ENCODE measurements at regions not wholly inside any gene's neighbourhood (a gene's known extent, or its start where the extent isn't known, plus 50 kb on each side); places are given as distances from the start of the nearest gene placed in this dataset.

- H3K27ac ChIP-seq, result no peak overlapping the region
- peaks cover 0 to 9% (median 7%) of the 10 kb centered on the region in 4 donors for H3K4me1 ChIP-seq
- WGBS, 2 donors, result 87 to 92% methylated on average over 2 of the region's 2 CpGs
- intact Hi-C loops (cut with DNase I), result no loop called here
- TF ChIP-seq POLR2A (IDR thresholded peaks at IDR 0.05) (no peak), EP300 (IDR thresholded peaks at IDR 0.05) (no peak), CTCF (IDR thresholded peaks at IDR 0.05) (no peak), POLR2AphosphoS5 (IDR thresholded peaks at IDR 0.05) (no peak)
- DNase-seq, result no peak
- no peaks in the 10 kb centered on the region for H3K9me3 ChIP-seq
- no peaks in the 10 kb centered on the region for H3K27me3 ChIP-seq
- H3K4me3 ChIP-seq, result no peak overlapping the region
- no peaks in the 10 kb centered on the region for H3K36me3 ChIP-seq
These were observed 587.7 kb upstream of the NR2F2 start for GRCh38 chr15:95742836-95743235.

GRCh38 chr15:95757171-95757570 is 573.3 kb upstream of the NR2F2 start:
- Histone ChIP-seq H3K36me3 (no peaks in the 10 kb centered on the region), H3K27ac (no peak overlapping the region), H3K27me3 (no peaks in the 10 kb centered on the region), H3K4me3 (no peak overlapping the region), H3K4me1 (peaks cover 0 to 6% (median 0%) of the 10 kb centered on the region in 4 donors), H3K9me3 (no peaks in the 10 kb centered on the region)
- 92 to 97% methylated on average over 2 of the region's 2 CpGs for WGBS, 2 donors
- no peak for TF ChIP-seq POLR2AphosphoS5 (IDR thresholded peaks at IDR 0.05)
- DNase-seq, result no peak
- intact Hi-C loops (cut with DNase I), result no loop called here

GRCh38 chr15:95758451-95758850 is 572.0 kb upstream of the NR2F2 start:
- DNase-seq, result no peak
- TF ChIP-seq POLR2AphosphoS5 (IDR thresholded peaks at IDR 0.05) (no peak), EP300 (IDR thresholded peaks at IDR 0.05) (no peak), POLR2A (IDR thresholded peaks at IDR 0.05) (no peak), CTCF (IDR thresholded peaks at IDR 0.05) (no peak)
- intact Hi-C loops (cut with DNase I), result no loop called here

GRCh38 chr15:95758851-95759250 is 571.6 kb upstream of the NR2F2 start:
- TF ChIP-seq POLR2A (IDR thresholded peaks at IDR 0.05) (no peak), POLR2AphosphoS5 (IDR thresholded peaks at IDR 0.05) (no peak), EP300 (IDR thresholded peaks at IDR 0.05) (no peak), CTCF (IDR thresholded peaks at IDR 0.05) (no peak)
- no peak overlapping the region for H3K27ac ChIP-seq
- 60 to 71% methylated on average over 2 of the region's 2 CpGs for WGBS, 2 donors
- H3K4me1 ChIP-seq, result peaks cover 0 to 6% (median 0%) of the 10 kb centered on the region in 4 donors
- no peaks in the 10 kb centered on the region for H3K27me3 ChIP-seq
- H3K9me3 ChIP-seq, result no peaks in the 10 kb centered on the region
- no peaks in the 10 kb centered on the region for H3K36me3 ChIP-seq
- intact Hi-C loops (cut with DNase I), result no loop called here
- DNase-seq, result no peak
- no peak overlapping the region for H3K4me3 ChIP-seq

More at GRCh38 chr15:95758451-95758850, 572.0 kb upstream of the NR2F2 start:
- Histone ChIP-seq H3K27ac (no peak overlapping the region), H3K27me3 (no peaks in the 10 kb centered on the region), H3K4me3 (no peak overlapping the region), H3K9me3 (no peaks in the 10 kb centered on the region), H3K4me1 (peaks cover 0 to 6% (median 0%) of the 10 kb centered on the region in 4 donors), H3K36me3 (no peaks in the 10 kb centered on the region)
- 85 to 94% methylated on average over 1 of the region's 1 CpG for WGBS, 2 donors

GRCh38 chr15:95760508-95760907 is 570.0 kb upstream of the NR2F2 start:
- H3K27me3 ChIP-seq, result no peaks in the 10 kb centered on the region
- H3K4me3 ChIP-seq, result no peak overlapping the region
- H3K4me1 ChIP-seq, result peaks cover 0 to 6% (median 0%) of the 10 kb centered on the region in 4 donors
- DNase-seq, result no peak
- intact Hi-C loops (cut with DNase I), result no loop called here
- no peaks in the 10 kb centered on the region for H3K9me3 ChIP-seq
- no peak for TF ChIP-seq POLR2A (IDR thresholded peaks at IDR 0.05)
- no peak for TF ChIP-seq EP300 (IDR thresholded peaks at IDR 0.05)
- TF ChIP-seq POLR2AphosphoS5 (IDR thresholded peaks at IDR 0.05), result no peak
- no peak for TF ChIP-seq CTCF (IDR thresholded peaks at IDR 0.05)
- 38 to 42% methylated on average over 5 of the region's 5 CpGs for WGBS, 2 donors
- no peaks in the 10 kb centered on the region for H3K36me3 ChIP-seq
- no peak overlapping the region for H3K27ac ChIP-seq
